Body of pancreas (tissue), 4 donors: ENCODE measurements at regions not wholly inside any gene's neighbourhood (a gene's known extent, or its start where the extent isn't known, plus 50 kb on each side); places are given as distances from the start of the nearest gene placed in this dataset.
"Not testable (repeated sequence)": the region's sequence is repeated elsewhere in the genome, so short reads cannot be mapped to it uniquely, and the experiment has no call there.

Source experiments
- ATAC-seq: fragments of 150-250 bp; one replicate; pipeline ENCODE4 v1.9.1; 2016
- DNase-seq, 4 donors: peaks; one replicate each; pipeline ENCODE4 v3.0.0-alpha.2; 2019
- H3K27ac ChIP-seq, 4 donors: fragments of 200-600 bp; sonication (generic); 1 replicate in 3 of 4; 2 replicates in 1 of 4; pipeline versions ENCODE4 v1.5.1 to v1.6.1; 2016 to 2019; ENCODE audit warnings: mild to moderate bottlenecking in 1 of 4, mixed read lengths in 1 of 4, moderate library complexity in 1 of 4
- H3K27me3 ChIP-seq, 2 donors: fragments of 200-600 bp; sonication (generic); one replicate each; pipeline ENCODE4 v1.6.0; 2016; ENCODE audit warnings: mild to moderate bottlenecking in 1 of 2
- H3K36me3 ChIP-seq, 2 donors: fragments of 200-600 bp; sonication (generic); replicated peaks in 1 of 2; 2 replicates each; pipeline ENCODE4 v1.5.1; 2016; ENCODE audit warnings: low read depth in 2 of 2; ENCODE audit not compliant: insufficient read depth in 1 of 2
- H3K4me1 ChIP-seq: fragments of 200-600 bp; sonication (generic); one replicate; pipeline ENCODE4 v1.6.0; 2016
- H3K4me3 ChIP-seq, 2 donors: fragments of 200-600 bp; sonication (generic); 1 replicate in 1 of 2; 2 replicates in 1 of 2; pipeline ENCODE4 v1.5.1; 2016 to 2019
- H3K9me3 ChIP-seq, 3 donors: fragments of 200-600 bp; sonication (generic); 1 replicate in 2 of 3; 2 replicates in 1 of 3; pipeline ENCODE4 v1.5.1; 2016
- CTCF ChIP-seq, 7 experiments: fragments of 450-650 bp in 4 of 7; fragments of 200-600 bp in 3 of 7; sonication (generic) in 3 of 7; IDR thresholded peaks; one replicate each; pipeline ENCODE4 v1.5.1; 2016 to 2019; ENCODE audit warnings: antibody characterized with exemption in 7 of 7
- POLR2A ChIP-seq, 3 donors: fragments of 450-650 bp; IDR thresholded peaks; one replicate each; pipeline ENCODE4 v1.6.1; 2016; ENCODE audit warnings: antibody characterized with exemption in 3 of 3, mild to moderate bottlenecking in 2 of 3
- WGBS, 2 donors: methylation state at CpG; one replicate each; pipeline ENCODE4 v1.1.5; 2017; 5-methylcytosine and 5-hydroxymethylcytosine counted together
- intact Hi-C: fragments of 100-400 bp; cut with DNase I; formaldehyde crosslinking; loops from one replicate; pipeline ENCODE4 v1.15.1; 2023

DNA sequence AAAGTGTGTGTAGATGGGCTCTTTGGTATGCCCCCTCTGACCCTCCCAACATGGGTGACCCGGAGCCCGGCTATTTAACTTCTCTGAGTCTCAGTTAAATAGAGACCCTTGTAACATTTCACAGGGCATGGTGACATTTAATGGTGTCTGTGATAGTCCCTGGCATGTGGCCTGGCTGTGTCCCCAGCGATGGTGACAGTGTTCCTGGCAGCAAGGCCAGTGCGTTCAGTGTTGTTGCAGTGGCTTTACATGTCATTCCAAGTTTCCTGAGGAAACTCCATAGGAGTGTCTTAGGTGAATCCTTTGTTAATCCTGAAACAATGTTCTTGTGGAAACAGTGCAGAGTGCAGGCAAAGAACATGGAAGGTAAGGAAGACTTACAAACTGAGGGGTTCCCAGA, 137.0 kb downstream of the RAMP3 start:
- Histone ChIP-seq H3K27me3 (no peaks in the 10 kb centered on the region), H3K36me3 (no peaks in the 10 kb centered on the region), H3K4me3 (no peak overlapping the region), H3K9me3 (no peaks in the 10 kb centered on the region), H3K4me1 (no peaks in the 10 kb centered on the region), H3K27ac (no peak overlapping the region)
- 55 to 59% methylated on average over 4 of the region's 4 CpGs for WGBS, 2 donors
- DNase-seq = no peak
- intact Hi-C loops = no loop called here
- no peak for ATAC-seq
- TF ChIP-seq POLR2A (IDR thresholded peaks at IDR 0.05) (no peak), CTCF (IDR thresholded peaks at IDR 0.05) (no peak)

GRCh38 chr7:45295222-45295621, 137.6 kb downstream of the RAMP3 start:
- no peak for ATAC-seq
- Histone ChIP-seq H3K4me3 (no peak overlapping the region), H3K36me3 (no peaks in the 10 kb centered on the region), H3K9me3 (no peaks in the 10 kb centered on the region), H3K27me3 (no peaks in the 10 kb centered on the region), H3K4me1 (no peaks in the 10 kb centered on the region), H3K27ac (no peak overlapping the region)
- TF ChIP-seq CTCF (IDR thresholded peaks at IDR 0.05) (no peak), POLR2A (IDR thresholded peaks at IDR 0.05) (no peak)
- DNase-seq = no peak
- intact Hi-C loops = no loop called here
- 70 to 88% methylated on average over 4 of the region's 4 CpGs for whole genome bisulfite sequencing, 2 donors

DNA sequence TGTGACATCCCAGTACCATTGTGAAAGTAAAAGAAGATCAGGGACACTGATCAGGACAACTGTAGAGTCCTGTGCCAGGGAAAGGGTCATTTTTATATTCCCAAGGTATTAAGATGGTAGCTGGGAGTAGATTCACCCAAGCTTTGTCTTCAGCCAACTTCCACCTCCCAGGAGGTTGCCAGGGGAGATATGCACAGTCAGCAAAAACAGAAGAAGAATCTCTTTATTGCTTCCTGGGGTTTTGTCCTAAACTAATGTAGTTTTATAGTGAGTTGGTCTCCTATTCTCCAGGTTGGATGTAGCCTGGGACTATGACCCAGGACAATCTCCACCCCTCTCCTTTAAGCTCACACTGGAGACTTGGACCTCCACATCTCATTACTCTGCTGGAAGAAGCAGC, 139.2 kb downstream of the RAMP3 start:
- Histone ChIP-seq H3K36me3 (no peaks in the 10 kb centered on the region), H3K4me1 (no peaks in the 10 kb centered on the region), H3K9me3 (no peaks in the 10 kb centered on the region), H3K27ac (no peak overlapping the region), H3K27me3 (no peaks in the 10 kb centered on the region), H3K4me3 (no peak overlapping the region)
- DNase-seq = no peak
- no peak for ATAC-seq
- TF ChIP-seq CTCF (IDR thresholded peaks at IDR 0.05) (no peak), POLR2A (IDR thresholded peaks at IDR 0.05) (no peak)
- intact Hi-C loops = no loop called here

DNA sequence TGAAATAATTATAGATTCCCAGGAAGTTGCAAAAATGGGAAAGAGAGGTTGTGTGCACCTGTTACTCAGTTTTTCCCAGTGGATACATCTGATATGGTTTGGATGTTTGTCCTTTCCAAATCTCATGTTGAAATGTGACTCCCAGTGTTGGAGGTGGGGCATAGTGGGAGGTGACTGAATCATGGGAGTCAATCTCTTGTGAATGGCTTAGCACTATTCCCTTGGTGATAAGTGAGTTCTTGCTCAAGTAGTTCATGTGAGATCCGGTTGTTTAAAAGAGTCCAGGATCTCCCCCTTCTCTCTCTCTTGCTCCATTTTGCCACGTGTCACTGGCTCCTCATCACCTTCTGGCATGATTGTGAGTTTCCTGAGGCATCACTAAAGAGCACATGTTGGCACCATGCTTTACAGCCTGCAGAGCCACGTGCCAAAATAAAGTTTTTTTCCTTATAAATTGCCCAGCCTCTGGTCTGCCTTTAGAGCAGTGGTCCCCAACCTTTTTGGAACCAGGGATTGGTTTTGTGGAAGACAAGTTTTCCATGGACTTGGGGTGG, 149.2 kb downstream of the RAMP3 start:
- Histone ChIP-seq H3K9me3 (peaks cover 0 to 6% (median 0%) of the 10 kb centered on the region in 3 donors), H3K27me3 (no peaks in the 10 kb centered on the region), H3K4me1 (no peaks in the 10 kb centered on the region), H3K27ac (no peak overlapping the region), H3K36me3 (no peaks in the 10 kb centered on the region), H3K4me3 (no peak overlapping the region)
- TF ChIP-seq POLR2A (IDR thresholded peaks at IDR 0.05) = no peak
- TF ChIP-seq CTCF (IDR thresholded peaks at IDR 0.05) = no peak
- intact Hi-C loops = no loop called here
- DNase-seq (no peak), ATAC-seq (no peak)
- WGBS, 2 donors = 41 to 43% methylated on average over 3 of the region's 3 CpGs

DNA sequence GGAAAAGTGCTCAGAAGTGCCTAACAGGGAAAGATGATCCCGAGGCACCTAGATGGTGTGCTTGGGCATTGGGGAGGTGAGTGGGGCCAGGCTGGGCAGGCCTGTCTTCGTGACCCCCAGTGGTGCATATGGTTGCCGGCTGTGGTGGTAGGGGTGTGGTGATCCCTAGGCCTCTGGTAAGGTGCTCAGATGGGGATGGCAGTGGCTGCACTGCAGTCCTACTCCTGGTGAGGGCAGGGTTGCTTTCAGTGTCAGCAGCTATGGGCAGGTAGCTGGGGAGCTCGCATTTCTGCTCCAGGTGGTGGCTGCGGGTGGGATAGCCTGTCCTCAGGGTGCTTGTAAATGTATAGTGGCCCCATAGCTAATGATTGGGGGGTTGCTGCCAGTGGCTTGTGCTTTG, 154.0 kb downstream of the RAMP3 start:
- Histone ChIP-seq H3K9me3 (peaks cover 0 to 19% (median 0%) of the 10 kb centered on the region in 3 donors), H3K27me3 (no peaks in the 10 kb centered on the region), H3K27ac (no peak overlapping the region), H3K36me3 (no peaks in the 10 kb centered on the region), H3K4me1 (no peaks in the 10 kb centered on the region), H3K4me3 (no peak overlapping the region)
- DNase-seq (no peak), ATAC-seq (no peak)
- TF ChIP-seq POLR2A (IDR thresholded peaks at IDR 0.05) (no peak), CTCF (IDR thresholded peaks at IDR 0.05) (no peak)
- 62 to 78% methylated on average over 3 to 4 of the region's 5 CpGs for WGBS, 2 donors
- intact Hi-C loops = no loop called here

DNA sequence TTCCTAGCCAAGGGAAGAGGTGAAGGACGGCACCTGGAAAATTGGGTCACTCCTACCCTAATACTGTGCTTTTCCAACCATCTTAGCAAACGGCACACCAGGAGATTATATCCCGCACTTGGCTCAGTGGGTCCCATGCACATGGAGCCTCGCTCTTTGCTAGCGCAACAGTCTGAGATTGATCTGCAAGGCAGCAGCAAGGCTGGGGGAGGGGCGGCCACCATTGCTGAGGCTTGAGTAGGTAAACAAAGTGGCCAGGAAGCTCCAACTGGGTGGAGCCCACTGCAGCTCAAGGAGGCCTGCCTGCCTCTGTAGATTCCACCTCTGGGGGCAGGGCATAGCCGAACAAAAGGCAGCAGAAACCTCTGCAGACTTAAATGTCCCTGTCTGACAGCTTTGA, 157.9 kb downstream of the RAMP3 start:
- ATAC-seq, DNase-seq, H3K4me1 ChIP-seq, intact Hi-C loops, H3K36me3 ChIP-seq, H3K27ac ChIP-seq, H3K27me3 ChIP-seq, H3K4me3 ChIP-seq: not testable (repeated sequence)
- peaks cover 0 to 19% (median 0%) of the 10 kb centered on the region in 3 donors for H3K9me3 ChIP-seq
- 72 to 80% methylated on average over 7 of the region's 7 CpGs for WGBS, 2 donors
